GM11168 (cell line): ENCODE measurements at regions not wholly inside any gene's neighbourhood (a gene's known extent, or its start where the extent isn't known, plus 50 kb on each side); places are given as distances from the start of the nearest gene placed in this dataset.

Experiments
- in situ Hi-C: fragments of 300-500 bp; cut with MboI; formaldehyde crosslinking; loops from one replicate; pipeline ENCODE4 v1.12.0; 2022; ENCODE audit warnings: low sequenced_read_pairs; ENCODE audit not compliant: unreplicated experiment

GRCh38 chr21:38948377-38949069 is 142.8 kb downstream of the ETS2 start:
- in situ Hi-C loops: no loop called here

GRCh38 chr21:38945545-38946245 is 140.0 kb downstream of the ETS2 start:
- in situ Hi-C loops: no loop called here

DNA sequence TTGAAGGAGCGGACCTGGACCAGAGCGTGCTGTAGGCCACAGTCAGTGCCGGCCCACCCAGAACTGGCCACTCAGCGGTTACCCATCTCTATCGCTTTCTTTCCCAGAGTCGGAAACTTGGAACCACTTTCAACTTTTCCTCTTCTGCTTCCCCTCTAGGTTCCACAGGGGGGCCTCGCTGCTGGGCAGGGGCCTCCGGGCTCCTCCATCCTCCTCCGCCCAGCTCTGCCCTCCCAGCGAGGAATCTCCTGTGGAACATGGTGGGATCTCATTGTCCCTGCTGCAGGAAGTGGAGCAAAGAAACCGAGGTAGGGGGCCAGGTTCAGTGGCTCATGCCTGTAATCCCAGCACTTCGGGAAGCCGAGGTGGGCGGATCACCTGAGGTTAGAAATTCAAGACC is 139.2 kb downstream of the ETS2 start:
- in situ Hi-C loops: no loop called here

DNA sequence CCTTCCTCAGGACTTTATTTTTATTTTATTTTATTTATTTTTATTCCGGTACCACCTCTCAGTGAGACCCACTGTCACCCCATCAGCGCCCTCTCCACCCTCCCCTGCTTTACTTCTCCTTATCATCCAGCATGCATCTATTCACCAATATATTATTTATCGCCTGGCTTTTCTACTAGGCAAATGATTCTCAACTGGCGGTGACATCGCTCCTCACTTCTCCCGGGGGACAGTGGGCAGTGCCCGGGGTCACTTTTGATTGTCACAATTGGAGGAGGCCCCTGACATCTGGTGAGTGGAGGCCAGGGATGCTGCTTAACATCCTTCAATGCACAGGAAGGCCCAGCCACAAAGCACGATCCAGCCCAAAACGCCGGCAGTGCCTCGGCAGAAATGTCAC is 138.7 kb downstream of the ETS2 start:
- in situ Hi-C loops: no loop called here

- in situ Hi-C loops: no loop called here
Measured at GRCh38 chr21:38942748-38943211, 137.1 kb downstream of the ETS2 start.

GRCh38 chr21:38938769-38939168 is 133.0 kb downstream of the ETS2 start:
- in situ Hi-C loops: no loop called here

GRCh38 chr21:38938343-38938742 is 132.6 kb downstream of the ETS2 start:
- in situ Hi-C loops: no loop called here

- in situ Hi-C loops: no loop called here
Measured at GRCh38 chr21:38937844-38938243, 132.1 kb downstream of the ETS2 start.

- in situ Hi-C loops: no loop called here
Measured at GRCh38 chr21:38937286-38937790, 131.6 kb downstream of the ETS2 start.

DNA sequence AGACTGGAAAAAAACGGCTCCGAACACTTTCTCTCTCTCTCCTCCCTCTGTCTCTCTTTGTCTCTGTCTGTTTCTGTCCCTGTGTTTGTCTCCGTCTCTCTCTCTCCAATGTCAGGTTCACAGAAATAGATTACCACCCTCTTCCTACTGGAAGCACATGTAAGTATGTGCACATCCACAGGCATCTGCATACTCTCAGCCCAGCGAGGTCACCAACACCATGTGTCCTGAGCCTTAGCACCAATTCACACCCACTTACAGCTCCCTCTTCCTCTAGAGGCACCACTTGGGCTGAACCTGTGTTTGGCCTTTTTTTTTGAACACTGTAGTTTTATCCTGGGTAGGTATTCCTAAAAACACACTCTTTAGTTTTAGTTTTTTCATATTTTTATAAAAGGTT is 130.5 kb downstream of the ETS2 start:
- in situ Hi-C loops: no loop called here

GRCh38 chr21:38933731-38934130 is 128.0 kb downstream of the ETS2 start:
- in situ Hi-C loops: no loop called here

DNA sequence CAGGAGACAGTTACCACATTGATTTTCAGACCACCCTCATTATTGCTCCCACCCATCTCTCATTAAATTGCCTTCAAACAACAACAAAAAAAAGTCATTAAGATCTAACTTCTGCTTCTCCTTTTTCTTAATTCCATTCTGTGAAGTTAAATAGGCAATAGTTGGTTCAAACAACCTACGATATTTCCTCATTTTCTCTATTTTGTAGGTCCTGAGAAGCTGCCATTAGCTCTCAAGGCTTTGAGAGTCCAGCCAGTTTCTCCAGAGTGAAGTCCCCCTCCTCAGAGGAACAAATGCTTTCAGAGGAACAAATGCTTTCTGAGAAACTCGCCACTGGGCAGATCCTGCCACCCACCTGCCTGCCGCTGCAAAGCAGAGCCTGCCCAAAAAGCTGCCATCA is 125.6 kb downstream of the ETS2 start:
- in situ Hi-C loops: no loop called here

- in situ Hi-C loops: no loop called here
Measured at GRCh38 chr21:38930853-38931252, 125.1 kb downstream of the ETS2 start.

GRCh38 chr21:38930066-38930465 is 124.3 kb downstream of the ETS2 start:
- in situ Hi-C loops: no loop called here

- in situ Hi-C loops: no loop called here
Measured at GRCh38 chr21:38929652-38930051, 123.9 kb downstream of the ETS2 start.

DNA sequence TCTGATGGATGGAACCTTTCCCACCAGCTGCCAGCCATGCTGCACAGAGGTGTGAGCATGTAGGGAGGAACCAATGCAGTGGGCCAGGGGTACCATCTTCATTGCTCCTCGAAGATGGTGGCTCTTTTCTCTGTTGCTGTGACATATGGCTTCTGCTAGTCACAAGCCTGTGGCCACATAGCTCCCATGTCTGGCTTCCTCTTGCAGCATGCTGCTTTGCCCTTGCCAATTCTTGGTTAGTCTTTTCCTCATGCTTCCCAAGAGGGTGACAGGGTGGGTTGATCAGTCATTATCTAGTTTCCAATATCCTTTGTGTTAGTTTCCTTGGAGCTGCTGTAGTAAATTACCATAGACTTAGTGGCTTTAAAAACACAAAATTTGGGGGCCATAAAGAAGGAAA is 123.4 kb downstream of the ETS2 start:
- in situ Hi-C loops: no loop called here

GRCh38 chr21:38927776-38928175 is 122.0 kb downstream of the ETS2 start:
- in situ Hi-C loops: no loop called here

DNA sequence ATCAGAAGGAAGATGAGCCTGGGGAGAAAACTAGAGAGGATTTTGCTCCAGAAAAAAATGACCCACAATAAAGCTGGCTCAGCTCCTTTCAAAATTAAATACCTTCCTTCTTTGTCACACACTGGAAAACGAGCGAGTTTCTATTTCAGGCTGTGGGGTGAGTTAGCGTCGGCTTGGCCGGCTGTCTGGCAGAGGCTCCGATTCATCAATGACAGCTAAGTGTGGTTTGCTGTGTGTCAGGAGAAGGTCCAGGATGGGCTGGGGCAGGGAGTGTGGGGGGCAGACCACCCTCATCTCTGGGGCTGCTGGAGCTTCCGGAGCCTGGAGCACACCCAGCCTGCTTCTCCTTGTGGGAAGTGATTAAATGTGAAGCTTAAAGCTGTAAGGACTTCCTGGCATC is 120.2 kb downstream of the ETS2 start:
- in situ Hi-C loops: no loop called here

GRCh38 chr21:38925478-38925877 is 119.7 kb downstream of the ETS2 start:
- in situ Hi-C loops: no loop called here

GRCh38 chr21:38924954-38925353 is 119.2 kb downstream of the ETS2 start:
- in situ Hi-C loops: no loop called here

DNA sequence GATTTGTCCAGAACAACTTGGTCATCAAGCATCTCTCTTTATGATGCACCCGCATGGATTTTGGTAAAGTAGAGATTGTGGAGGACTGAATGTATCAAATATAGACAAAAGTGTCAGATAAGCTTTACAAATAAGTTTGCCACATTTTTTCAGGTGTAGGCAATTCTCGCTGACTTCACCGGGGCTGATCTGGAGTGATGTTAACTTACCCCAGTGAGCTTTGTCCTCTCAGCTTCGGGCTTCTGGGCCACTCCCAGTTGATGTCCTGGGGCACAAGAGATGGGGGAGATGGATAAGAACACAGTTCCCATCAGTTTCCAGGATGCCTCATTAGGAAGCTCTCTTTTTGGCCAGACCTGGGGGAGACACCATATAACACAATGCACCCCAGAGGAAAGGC is 117.7 kb downstream of the ETS2 start:
- in situ Hi-C loops: no loop called here
